ENCODE measurements at regions not wholly inside any gene's neighbourhood (a gene's known extent, or its start where the extent isn't known, plus 50 kb on each side); places are given as distances from the start of the nearest gene placed in this dataset.
"Not testable (repeated sequence)": the region's sequence is repeated elsewhere in the genome, so short reads cannot be mapped to it uniquely, and the experiment has no call there.

DNA sequence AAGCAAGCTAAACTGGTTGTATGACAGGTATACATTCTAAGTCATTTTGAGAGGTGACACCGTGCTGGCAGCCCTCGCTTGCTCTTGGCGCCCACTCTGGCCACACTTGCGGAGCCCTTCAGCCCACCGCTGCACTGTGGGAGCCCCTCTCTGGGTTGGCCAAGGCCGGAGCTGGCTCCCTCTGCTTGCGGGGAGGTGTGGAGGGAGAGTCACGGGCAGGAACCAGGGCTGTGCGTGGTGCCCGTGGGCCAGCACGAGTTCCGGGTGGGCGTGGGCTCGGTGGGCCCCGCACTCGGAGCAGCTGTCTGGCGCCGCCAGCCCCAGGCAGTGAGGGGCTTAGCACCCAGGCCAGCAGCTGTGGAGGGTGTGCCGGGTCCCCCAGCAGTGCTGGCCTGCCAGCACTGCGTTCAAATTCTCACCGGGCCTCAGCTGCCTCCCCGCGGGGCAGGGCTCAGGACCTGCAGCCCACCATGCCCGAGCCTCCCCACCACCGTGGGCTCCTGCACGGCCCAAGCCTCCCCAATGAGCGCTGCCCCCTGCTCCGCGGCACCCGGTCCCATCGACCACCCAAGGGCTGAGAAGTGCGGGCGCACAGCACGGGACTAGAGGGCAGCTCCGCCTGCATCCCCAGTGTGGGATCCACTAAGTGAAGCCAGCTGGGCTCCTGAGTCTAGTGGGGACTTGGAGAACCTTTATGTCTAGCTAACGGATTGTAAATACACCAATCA is 269.0 kb upstream of the MKLN1 start:
- H3K4me2 ChIP-seq (ENCODE audit: low read length); H3K9me3 ChIP-seq (ENCODE audit: insufficient read depth, low read depth, low read length); H4K8ac ChIP-seq (ENCODE audit: low read depth, low read length); H3K79me2 ChIP-seq (ENCODE audit: control insufficient read depth, insufficient read depth, low read length, poor library complexity); H3K36me3 ChIP-seq (ENCODE audit: control insufficient read depth in 1 of 2, insufficient read depth in 2 of 2, low read length in 2 of 2); H3K4me3 ChIP-seq (ENCODE audit: low read depth, low read length); H2AFZ ChIP-seq (ENCODE audit: insufficient read depth, low read length, poor library complexity); DNase-seq; H3K79me1 ChIP-seq (ENCODE audit: low read length); H2BK5ac ChIP-seq (ENCODE audit: low read depth, low read length, poor library complexity); H2BK12ac ChIP-seq (ENCODE audit: low read length); H3K18ac ChIP-seq (ENCODE audit: low read length); H4K12ac ChIP-seq (ENCODE audit: low read depth, low read length); H2BK120ac ChIP-seq (ENCODE audit: insufficient read depth, low read length, poor library complexity); H3K27me3 ChIP-seq (ENCODE audit: insufficient read depth, low read length); H3K4ac ChIP-seq (ENCODE audit: low read depth, low read length); H3K9ac ChIP-seq (ENCODE audit: low read length); H3K14ac ChIP-seq (ENCODE audit: low read length); H3K4me1 ChIP-seq (ENCODE audit: control insufficient read depth in 1 of 2, insufficient read depth in 2 of 2, low read length in 2 of 2); H3K27ac ChIP-seq (ENCODE audit: low read depth, low read length); H2AK5ac ChIP-seq (ENCODE audit: low read length); H4K91ac ChIP-seq (ENCODE audit: low read depth, low read length); H3K23ac ChIP-seq (ENCODE audit: low read length): not testable (repeated sequence)
- no CpG with 5 or more reads among the region's 36 CpGs for WGBS (ENCODE audit: extremely low coverage, insufficient coverage, insufficient read length)

- not testable (repeated sequence) for H3K14ac ChIP-seq (ENCODE audit: low read length); H3K36me3 ChIP-seq (ENCODE audit: control insufficient read depth in 1 of 2, insufficient read depth in 2 of 2, low read length in 2 of 2); H3K27me3 ChIP-seq (ENCODE audit: insufficient read depth, low read length); H4K91ac ChIP-seq (ENCODE audit: low read depth, low read length); H3K4me1 ChIP-seq (ENCODE audit: control insufficient read depth in 1 of 2, insufficient read depth in 2 of 2, low read length in 2 of 2); H2BK12ac ChIP-seq (ENCODE audit: low read length); H4K12ac ChIP-seq (ENCODE audit: low read depth, low read length); H4K8ac ChIP-seq (ENCODE audit: low read depth, low read length); H3K23ac ChIP-seq (ENCODE audit: low read length); H2BK5ac ChIP-seq (ENCODE audit: low read depth, low read length, poor library complexity); H2AK5ac ChIP-seq (ENCODE audit: low read length); H3K9ac ChIP-seq (ENCODE audit: low read length); H3K4ac ChIP-seq (ENCODE audit: low read depth, low read length); H3K9me3 ChIP-seq (ENCODE audit: insufficient read depth, low read depth, low read length); H2AFZ ChIP-seq (ENCODE audit: insufficient read depth, low read length, poor library complexity); H3K79me1 ChIP-seq (ENCODE audit: low read length); H3K4me2 ChIP-seq (ENCODE audit: low read length); H3K27ac ChIP-seq (ENCODE audit: low read depth, low read length); DNase-seq; H3K4me3 ChIP-seq (ENCODE audit: low read depth, low read length); H3K18ac ChIP-seq (ENCODE audit: low read length); H2BK120ac ChIP-seq (ENCODE audit: insufficient read depth, low read length, poor library complexity); H3K79me2 ChIP-seq (ENCODE audit: control insufficient read depth, insufficient read depth, low read length, poor library complexity)
- WGBS (ENCODE audit: extremely low coverage, insufficient coverage, insufficient read length), result no CpG with 5 or more reads among the region's 4 CpGs
These were observed 268.3 kb upstream of the MKLN1 start for GRCh38 chr7:131059401-131059800.

GRCh38 chr7:131061158-131061557 is 266.5 kb upstream of the MKLN1 start:
- Histone ChIP-seq H3K4ac (ENCODE audit: low read depth, low read length) (no peak overlapping the region), H3K4me2 (ENCODE audit: low read length) (no peak overlapping the region), H3K14ac (ENCODE audit: low read length) (no peak overlapping the region), H3K27ac (ENCODE audit: low read depth, low read length) (no peak overlapping the region), H3K23ac (ENCODE audit: low read length) (no peak overlapping the region), H3K79me2 (ENCODE audit: control insufficient read depth, insufficient read depth, low read length, poor library complexity) (no peaks in the 10 kb centered on the region), H3K4me1 (ENCODE audit: control insufficient read depth in 1 of 2, insufficient read depth in 2 of 2, low read length in 2 of 2) (no peaks in the 10 kb centered on the region), H3K9me3 (ENCODE audit: insufficient read depth, low read depth, low read length) (peaks cover 5% of the 10 kb centered on the region), H3K9ac (ENCODE audit: low read length) (no peak overlapping the region), H3K27me3 (ENCODE audit: insufficient read depth, low read length) (no peaks in the 10 kb centered on the region), H4K12ac (ENCODE audit: low read depth, low read length) (no peak overlapping the region), H2BK120ac (ENCODE audit: insufficient read depth, low read length, poor library complexity) (no peak overlapping the region), H3K36me3 (ENCODE audit: control insufficient read depth in 1 of 2, insufficient read depth in 2 of 2, low read length in 2 of 2) (no peaks in the 10 kb centered on the region), H4K91ac (ENCODE audit: low read depth, low read length) (no peak overlapping the region), H2AFZ (ENCODE audit: insufficient read depth, low read length, poor library complexity) (no peak overlapping the region), H3K4me3 (ENCODE audit: low read depth, low read length) (no peak overlapping the region), H2AK5ac (ENCODE audit: low read length) (no peak overlapping the region), H3K79me1 (ENCODE audit: low read length) (no peaks in the 10 kb centered on the region), H2BK12ac (ENCODE audit: low read length) (no peak overlapping the region), H3K18ac (ENCODE audit: low read length) (no peak overlapping the region), H4K8ac (ENCODE audit: low read depth, low read length) (no peak overlapping the region), H2BK5ac (ENCODE audit: low read depth, low read length, poor library complexity) (no peak overlapping the region)
- DNase-seq, result no peak
- WGBS (ENCODE audit: extremely low coverage, insufficient coverage, insufficient read length), result no CpG with 5 or more reads among the region's 5 CpGs

DNA sequence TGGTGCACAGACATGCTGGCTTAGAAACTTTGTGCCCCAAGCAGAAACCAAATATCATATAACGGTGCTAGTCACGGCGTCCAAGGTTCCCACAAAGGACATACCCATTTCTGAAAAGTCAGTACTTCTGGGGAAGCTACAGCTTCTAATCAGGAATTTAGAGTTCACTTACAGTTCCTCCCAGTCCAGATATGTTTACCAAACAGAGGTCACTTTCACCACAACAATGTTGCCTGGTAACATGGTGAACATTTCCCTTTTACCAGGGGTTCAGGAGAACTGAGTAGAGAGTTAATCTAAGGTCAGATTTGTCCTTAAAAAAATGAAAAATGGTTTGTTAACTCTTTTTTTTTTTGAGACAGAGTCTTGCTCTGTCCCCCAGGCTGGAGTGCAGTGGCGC is 265.9 kb upstream of the MKLN1 start:
- H2BK5ac ChIP-seq (ENCODE audit: low read depth, low read length, poor library complexity), result no peak overlapping the region
- H3K79me1 ChIP-seq (ENCODE audit: low read length), result no peaks in the 10 kb centered on the region
- no peak overlapping the region for H4K12ac ChIP-seq (ENCODE audit: low read depth, low read length)
- no peak overlapping the region for H3K27ac ChIP-seq (ENCODE audit: low read depth, low read length)
- no peaks in the 10 kb centered on the region for H3K36me3 ChIP-seq (ENCODE audit: control insufficient read depth in 1 of 2, insufficient read depth in 2 of 2, low read length in 2 of 2)
- H4K91ac ChIP-seq (ENCODE audit: low read depth, low read length), result no peak overlapping the region
- no peak overlapping the region for H2AFZ ChIP-seq (ENCODE audit: insufficient read depth, low read length, poor library complexity)
- H3K4me2 ChIP-seq (ENCODE audit: low read length), result no peak overlapping the region
- H3K9ac ChIP-seq (ENCODE audit: low read length), result no peak overlapping the region
- no peaks in the 10 kb centered on the region for H3K4me1 ChIP-seq (ENCODE audit: control insufficient read depth in 1 of 2, insufficient read depth in 2 of 2, low read length in 2 of 2)
- DNase-seq, result no peak
- no peak overlapping the region for H3K18ac ChIP-seq (ENCODE audit: low read length)
- no peak overlapping the region for H4K8ac ChIP-seq (ENCODE audit: low read depth, low read length)
- H3K4me3 ChIP-seq (ENCODE audit: low read depth, low read length), result no peak overlapping the region
- WGBS (ENCODE audit: extremely low coverage, insufficient coverage, insufficient read length), result no CpG with 5 or more reads among the region's 4 CpGs
- no peak overlapping the region for H3K4ac ChIP-seq (ENCODE audit: low read depth, low read length)
- no peak overlapping the region for H3K14ac ChIP-seq (ENCODE audit: low read length)
- H3K23ac ChIP-seq (ENCODE audit: low read length), result no peak overlapping the region
- no peaks in the 10 kb centered on the region for H3K27me3 ChIP-seq (ENCODE audit: insufficient read depth, low read length)
- no peak overlapping the region for H2BK120ac ChIP-seq (ENCODE audit: insufficient read depth, low read length, poor library complexity)
- H3K79me2 ChIP-seq (ENCODE audit: control insufficient read depth, insufficient read depth, low read length, poor library complexity), result no peaks in the 10 kb centered on the region
- peaks cover 5% of the 10 kb centered on the region for H3K9me3 ChIP-seq (ENCODE audit: insufficient read depth, low read depth, low read length)
- H2AK5ac ChIP-seq (ENCODE audit: low read length), result no peak overlapping the region
- H2BK12ac ChIP-seq (ENCODE audit: low read length), result no peak overlapping the region

All from trophoblast cell (in vitro differentiated cells and primary cell).